ENCODE measurements at regions not wholly inside any gene's neighbourhood (a gene's known extent, or its start where the extent isn't known, plus 50 kb on each side); places are given as distances from the start of the nearest gene placed in this dataset.

- no peak for DNase-seq (ENCODE audit: low read depth in 1 of 2, low spot score in 1 of 2)
- Histone ChIP-seq H3K27me3 (ENCODE audit: insufficient read depth, poor library complexity, severe bottlenecking) (no peaks in the 10 kb centered on the region), H3K4me3 (replicated peaks; ENCODE audit: insufficient read depth, low read length) (no peak overlapping the region), H3K27ac (replicated peaks) (no peak overlapping the region)
- no peak for TF ChIP-seq REST (IDR thresholded peaks at IDR 0.05; ENCODE audit: insufficient replicate concordance, low read depth)
- no peak for TF ChIP-seq SPI1 (IDR thresholded peaks at IDR 0.05; ENCODE audit: borderline replicate concordance, low read depth)
- TF ChIP-seq CTCF (IDR thresholded peaks at IDR 0.05; ENCODE audit: insufficient read depth, low read length) = no peak
- no peak for TF ChIP-seq POLR2AphosphoS5 (IDR thresholded peaks at IDR 0.05; ENCODE audit: low read depth)
- TF ChIP-seq GABPA (IDR thresholded peaks at IDR 0.05; ENCODE audit: low read depth) = no peak
Observed at GRCh38 chr5:169357291-169357690, 56.4 kb upstream of the SLIT3 start.

- Histone ChIP-seq H3K4me3 (replicated peaks; ENCODE audit: insufficient read depth, low read length) (no peak overlapping the region), H3K27me3 (ENCODE audit: insufficient read depth, poor library complexity, severe bottlenecking) (no peaks in the 10 kb centered on the region), H3K27ac (replicated peaks) (no peak overlapping the region)
- DNase-seq (ENCODE audit: low read depth in 1 of 2, low spot score in 1 of 2) = no peak
- no peak for TF ChIP-seq CTCF (IDR thresholded peaks at IDR 0.05; ENCODE audit: insufficient read depth, low read length)
Observed at GRCh38 chr5:169356811-169357210, 55.9 kb upstream of the SLIT3 start.

- DNase-seq (ENCODE audit: low read depth in 1 of 2, low spot score in 1 of 2) = no peak
- H3K27me3 ChIP-seq (ENCODE audit: insufficient read depth, poor library complexity, severe bottlenecking) = no peaks in the 10 kb centered on the region
- no peak overlapping the region for H3K4me3 ChIP-seq (replicated peaks; ENCODE audit: insufficient read depth, low read length)
- TF ChIP-seq SPI1 (IDR thresholded peaks at IDR 0.05; ENCODE audit: borderline replicate concordance, low read depth) (no peak), POLR2AphosphoS5 (IDR thresholded peaks at IDR 0.05; ENCODE audit: low read depth) (no peak), GABPA (IDR thresholded peaks at IDR 0.05; ENCODE audit: low read depth) (no peak), REST (IDR thresholded peaks at IDR 0.05; ENCODE audit: insufficient replicate concordance, low read depth) (no peak), CTCF (IDR thresholded peaks at IDR 0.05; ENCODE audit: insufficient read depth, low read length) (no peak)
- no peak overlapping the region for H3K27ac ChIP-seq (replicated peaks)
Observed at GRCh38 chr5:169356181-169356580, 55.2 kb upstream of the SLIT3 start.

- TF ChIP-seq REST (IDR thresholded peaks at IDR 0.05; ENCODE audit: insufficient replicate concordance, low read depth) (no peak), SPI1 (IDR thresholded peaks at IDR 0.05; ENCODE audit: borderline replicate concordance, low read depth) (no peak), POLR2AphosphoS5 (IDR thresholded peaks at IDR 0.05; ENCODE audit: low read depth) (no peak), CTCF (IDR thresholded peaks at IDR 0.05; ENCODE audit: insufficient read depth, low read length) (no peak), GABPA (IDR thresholded peaks at IDR 0.05; ENCODE audit: low read depth) (no peak)
- H3K27me3 ChIP-seq (ENCODE audit: insufficient read depth, poor library complexity, severe bottlenecking) = no peaks in the 10 kb centered on the region
- no peak for DNase-seq (ENCODE audit: low read depth in 1 of 2, low spot score in 1 of 2)
- no peak overlapping the region for H3K4me3 ChIP-seq (replicated peaks; ENCODE audit: insufficient read depth, low read length)
- H3K27ac ChIP-seq (replicated peaks) = no peak overlapping the region
Observed at GRCh38 chr5:169354921-169355320, 54.0 kb upstream of the SLIT3 start.

Data from HL-60 (cell line).